ENCODE measurements at regions not wholly inside any gene's neighbourhood (a gene's known extent, or its start where the extent isn't known, plus 50 kb on each side); places are given as distances from the start of the nearest gene placed in this dataset.

GRCh38 chr20:52484438-52484837 is 292.9 kb upstream of the ZFP64 start:
- no peak for DNase-seq (ENCODE audit: low spot score)

- no peak for DNase-seq (ENCODE audit: low spot score)
Measured at GRCh38 chr20:52483382-52483781, 291.8 kb upstream of the ZFP64 start.

- no peak for DNase-seq (ENCODE audit: low spot score)
Measured at GRCh38 chr20:52482044-52482443, 290.5 kb upstream of the ZFP64 start.

DNA sequence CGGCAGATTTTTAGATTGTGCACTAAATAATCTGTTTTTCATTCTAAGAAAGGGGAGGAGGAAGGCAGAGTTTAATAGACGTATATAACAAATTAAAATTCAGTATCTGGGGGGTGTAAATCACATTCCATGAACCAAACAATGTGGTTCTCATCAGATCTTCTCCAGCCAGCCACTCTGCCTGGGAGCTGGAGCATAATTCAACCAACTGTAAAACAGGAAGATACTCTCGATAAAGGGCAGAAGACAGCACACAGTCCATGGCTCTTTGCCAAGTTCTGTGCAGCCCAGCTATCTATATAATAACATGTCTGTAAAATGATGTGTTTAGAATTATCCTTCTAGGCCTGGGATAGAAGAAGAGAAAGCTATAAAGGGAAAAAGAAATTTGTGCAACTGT is 289.9 kb upstream of the ZFP64 start:
- DNase-seq (ENCODE audit: low spot score), result no peak

GRCh38 chr20:52476074-52476750 is 284.6 kb upstream of the ZFP64 start:
- no peak for DNase-seq (ENCODE audit: low spot score)

DNA sequence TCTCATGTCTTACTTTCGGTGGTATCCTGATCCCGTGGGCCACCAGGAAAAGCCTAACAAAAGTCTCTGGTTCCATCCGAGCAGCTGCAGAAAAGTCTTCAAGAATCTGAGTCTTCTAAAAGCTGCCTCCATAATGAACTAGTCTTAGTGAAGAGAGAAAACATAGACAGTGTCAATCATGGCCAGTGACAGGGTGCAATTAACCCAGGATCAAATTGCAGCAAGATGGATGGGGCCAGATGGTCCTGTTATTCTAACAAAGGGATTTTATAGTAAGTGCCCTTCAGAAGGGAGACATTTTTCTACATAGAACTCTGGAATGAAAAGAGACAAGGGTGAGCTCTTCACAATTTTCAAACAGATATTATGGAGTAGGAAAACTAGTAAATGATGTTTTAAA is 281.6 kb upstream of the ZFP64 start:
- DNase-seq (ENCODE audit: low spot score), result no peak

GRCh38 chr20:52470561-52470960 is 279.0 kb upstream of the ZFP64 start:
- DNase-seq (ENCODE audit: low spot score), result no peak

DNA sequence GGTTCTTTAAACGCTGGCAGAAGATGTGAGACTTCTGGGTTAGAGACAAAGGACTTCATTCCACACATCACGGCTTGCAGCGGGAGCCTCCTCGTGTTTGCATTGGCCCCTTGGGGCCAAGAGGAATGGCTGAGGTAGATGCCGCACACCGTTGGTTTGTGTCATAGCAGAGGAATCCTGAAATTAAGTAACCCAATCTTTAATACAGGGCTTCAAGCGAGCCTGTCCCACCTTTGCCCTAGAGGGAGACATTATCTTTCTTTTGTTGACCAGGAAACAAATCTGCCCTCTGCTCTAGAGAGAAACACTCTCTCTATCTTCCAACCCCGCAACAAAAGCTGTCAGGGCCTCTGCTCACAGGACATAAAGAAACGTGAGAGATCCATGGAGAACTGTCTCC is 277.5 kb upstream of the ZFP64 start:
- DNase-seq (ENCODE audit: low spot score), result no peak

- no peak for DNase-seq (ENCODE audit: low spot score)
Measured at GRCh38 chr20:52465991-52466390, 274.4 kb upstream of the ZFP64 start.

DNA sequence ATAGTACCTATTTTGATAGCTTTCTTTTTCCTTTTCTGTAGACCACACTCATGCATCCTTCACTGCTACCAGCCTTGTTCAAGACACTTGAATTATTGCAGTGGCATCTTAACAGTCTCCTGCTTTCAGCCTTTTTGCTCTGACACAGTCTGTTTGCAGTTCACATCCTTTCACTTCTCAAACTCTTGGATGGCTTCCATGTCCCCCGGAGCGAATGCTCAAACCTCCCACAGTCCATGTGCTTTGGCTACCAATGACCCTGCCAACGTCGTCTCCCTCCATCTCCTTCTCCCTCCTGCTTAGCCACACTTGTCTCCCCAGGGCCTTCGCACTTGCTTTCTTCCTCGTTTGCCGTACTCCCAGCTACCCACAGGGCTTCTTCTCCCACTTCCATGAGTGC is 270.0 kb upstream of the ZFP64 start:
- DNase-seq (ENCODE audit: low spot score), result no peak

DNA sequence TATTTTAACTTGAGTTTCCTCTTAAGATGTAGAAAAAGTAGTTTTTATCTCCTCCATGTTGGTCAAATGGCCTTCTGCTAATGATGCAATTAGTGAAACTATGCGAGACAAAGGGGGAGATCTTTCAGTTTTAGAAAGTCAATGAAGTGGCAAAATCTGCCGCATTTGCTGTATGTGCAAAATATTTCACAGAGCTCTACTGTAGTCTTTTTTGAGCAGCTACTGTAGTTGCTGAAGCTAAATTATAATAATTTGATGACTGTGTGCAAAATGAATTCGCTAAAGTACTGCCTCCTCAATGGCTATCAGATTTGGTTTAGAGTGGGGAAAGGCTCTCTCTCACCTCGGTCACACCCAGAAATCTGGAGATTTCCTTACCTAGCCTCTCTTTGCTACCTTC is 267.6 kb upstream of the ZFP64 start:
- DNase-seq (ENCODE audit: low spot score), result no peak

GRCh38 chr20:52457826-52458225 is 266.2 kb upstream of the ZFP64 start:
- no peak for DNase-seq (ENCODE audit: low spot score)

DNA sequence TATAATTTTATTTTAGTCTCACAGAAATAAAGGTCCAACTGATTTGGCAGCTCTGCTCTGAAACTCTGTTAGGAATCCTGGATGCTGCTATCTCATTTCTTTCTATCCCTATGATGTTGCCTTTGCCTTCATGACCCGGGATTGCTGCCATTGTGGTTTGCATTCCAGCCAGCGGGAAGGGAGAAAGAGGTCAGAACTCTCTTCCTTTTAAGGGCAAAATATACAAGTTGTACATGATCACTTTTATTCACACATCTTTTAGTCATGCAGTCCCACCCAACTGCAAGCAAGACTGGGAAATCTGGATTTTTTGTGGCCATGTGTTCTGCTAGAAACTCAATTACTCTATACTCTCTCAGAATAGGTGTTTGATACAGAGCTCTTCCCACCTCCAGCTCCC is 263.1 kb upstream of the ZFP64 start:
- no peak for DNase-seq (ENCODE audit: low spot score)

DNA sequence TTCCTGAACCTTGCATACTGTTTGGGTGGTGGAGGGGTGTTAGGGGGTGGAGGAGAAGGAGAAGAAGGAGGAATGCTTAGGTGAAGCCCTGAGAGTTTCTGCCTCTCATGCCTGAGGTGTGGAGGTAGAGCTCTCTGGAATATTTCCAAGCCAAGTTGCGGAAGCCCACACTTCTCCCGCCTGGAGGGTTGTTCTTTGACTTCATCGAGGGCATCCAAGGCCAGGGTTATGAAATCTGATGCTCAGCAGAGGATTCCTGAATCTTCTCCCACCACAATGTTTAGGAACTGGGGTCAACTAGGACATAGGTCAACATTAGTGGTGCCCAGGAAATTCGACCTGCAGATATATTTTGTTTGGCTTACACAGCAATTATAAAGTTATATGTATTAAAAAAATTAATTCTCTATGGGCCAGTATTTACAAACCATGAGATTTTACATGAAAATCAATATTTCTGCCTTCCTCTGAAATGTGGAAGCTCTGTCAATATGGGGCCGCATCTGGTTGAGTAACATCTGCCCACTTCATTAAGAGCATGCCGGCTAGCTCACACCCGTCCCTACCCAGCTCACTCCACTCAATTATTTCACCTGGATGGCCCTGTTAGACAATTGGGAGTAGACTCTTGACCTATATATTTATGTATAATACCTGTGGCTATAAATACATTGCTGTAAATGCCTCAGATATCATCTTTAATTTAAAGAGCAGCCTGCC is 257.1 kb upstream of the ZFP64 start:
- DNase-seq (ENCODE audit: low spot score), result no peak

DNA sequence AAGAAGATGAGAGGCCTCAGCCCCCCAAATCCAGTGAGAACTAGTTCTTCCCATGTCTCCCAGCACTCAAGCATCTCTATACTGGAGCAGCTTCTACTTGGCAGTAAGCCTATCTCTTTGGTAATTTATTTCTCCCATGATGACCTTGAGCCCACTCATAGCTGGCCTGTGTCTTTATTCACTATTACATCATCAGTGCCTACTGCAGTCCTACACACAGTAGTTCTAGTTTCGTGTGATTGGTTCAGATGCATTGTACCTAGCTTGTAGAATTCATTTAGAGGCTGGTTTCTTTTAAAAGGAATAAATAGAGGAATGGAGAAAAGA is 255.6 kb upstream of the ZFP64 start:
- DNase-seq (ENCODE audit: low spot score), result no peak

DNA sequence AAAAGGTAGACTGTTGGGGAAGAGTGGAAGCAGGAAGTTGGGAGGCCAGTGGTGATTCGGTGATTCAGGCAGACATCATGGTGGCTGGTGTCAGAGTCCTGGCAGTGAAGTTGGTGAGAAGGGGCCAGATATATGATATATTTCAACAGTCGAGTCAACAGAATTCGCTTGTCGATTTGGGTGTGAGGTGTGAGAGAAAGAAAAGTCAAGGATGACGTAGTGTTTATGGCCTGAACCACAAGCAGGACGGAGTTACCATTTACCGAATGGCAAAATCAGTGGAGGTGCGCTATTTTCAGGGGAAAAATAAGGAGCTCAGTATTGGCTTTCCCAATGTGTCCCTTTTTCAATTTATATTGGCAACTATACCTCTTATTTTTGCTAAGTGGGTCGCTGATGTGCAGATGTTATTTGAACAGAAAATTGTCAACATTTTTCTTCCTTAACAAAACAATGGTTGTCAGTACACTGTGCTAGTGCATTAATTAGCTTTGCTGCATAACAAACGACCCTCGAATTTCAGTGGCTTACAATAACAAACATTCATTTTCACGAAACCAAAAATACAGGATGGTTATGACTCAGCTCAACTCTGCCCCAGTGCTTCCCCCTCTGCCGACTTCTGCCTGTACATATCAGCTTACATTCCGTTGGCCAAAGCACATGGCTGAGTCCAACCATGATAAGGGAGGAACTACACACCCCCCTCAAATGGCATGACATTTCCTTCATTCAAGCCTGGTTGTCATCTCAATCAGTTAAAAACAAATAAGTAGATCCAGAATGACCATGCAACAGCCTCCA is 255.0 kb upstream of the ZFP64 start:
- DNase-seq (ENCODE audit: low spot score), result no peak

DNA sequence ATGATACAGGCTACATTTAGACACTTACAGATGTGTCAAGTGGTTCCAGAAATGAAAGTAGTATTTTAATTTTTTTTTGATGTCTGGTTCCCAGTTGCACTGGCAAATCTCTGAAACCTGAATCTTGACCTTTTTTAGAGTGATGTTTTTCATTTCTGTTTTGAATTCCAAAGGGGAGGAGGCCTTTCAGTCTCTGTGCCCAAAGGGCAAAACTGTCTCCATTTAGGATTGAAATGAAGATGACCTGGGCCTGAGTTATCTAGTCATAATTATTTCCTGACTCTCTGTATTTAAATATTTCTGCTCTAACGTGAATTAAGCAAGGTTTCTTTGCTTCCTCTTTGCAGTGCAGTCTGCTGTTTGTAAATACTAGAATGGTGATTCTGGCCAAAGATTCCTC is 252.9 kb upstream of the ZFP64 start:
- DNase-seq (ENCODE audit: low spot score), result no peak

- no peak for DNase-seq (ENCODE audit: low spot score)
Measured at GRCh38 chr20:52443874-52444273, 252.3 kb upstream of the ZFP64 start.

DNA sequence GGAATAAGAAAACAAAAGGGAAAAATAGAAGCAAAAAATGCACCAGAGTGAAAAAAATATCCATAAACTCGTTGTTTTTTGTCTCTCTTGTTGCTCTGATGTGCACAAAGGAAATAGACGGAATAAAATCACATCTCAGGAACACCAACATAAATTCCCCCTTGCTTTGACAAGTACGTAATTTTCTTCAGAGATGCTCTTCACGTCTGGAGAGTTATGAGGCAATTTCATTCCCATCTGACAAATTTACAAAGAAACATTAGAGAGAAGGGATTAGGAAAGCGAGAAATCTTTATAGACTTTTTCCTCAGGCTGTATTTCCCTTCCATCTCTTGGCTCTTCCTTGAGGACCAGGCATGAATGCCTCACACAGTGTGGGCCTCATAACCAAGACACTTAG is 250.1 kb upstream of the ZFP64 start:
- DNase-seq (ENCODE audit: low spot score), result no peak

- no peak for DNase-seq (ENCODE audit: low spot score)
Measured at GRCh38 chr20:52439375-52439774, 247.8 kb upstream of the ZFP64 start.

DNA sequence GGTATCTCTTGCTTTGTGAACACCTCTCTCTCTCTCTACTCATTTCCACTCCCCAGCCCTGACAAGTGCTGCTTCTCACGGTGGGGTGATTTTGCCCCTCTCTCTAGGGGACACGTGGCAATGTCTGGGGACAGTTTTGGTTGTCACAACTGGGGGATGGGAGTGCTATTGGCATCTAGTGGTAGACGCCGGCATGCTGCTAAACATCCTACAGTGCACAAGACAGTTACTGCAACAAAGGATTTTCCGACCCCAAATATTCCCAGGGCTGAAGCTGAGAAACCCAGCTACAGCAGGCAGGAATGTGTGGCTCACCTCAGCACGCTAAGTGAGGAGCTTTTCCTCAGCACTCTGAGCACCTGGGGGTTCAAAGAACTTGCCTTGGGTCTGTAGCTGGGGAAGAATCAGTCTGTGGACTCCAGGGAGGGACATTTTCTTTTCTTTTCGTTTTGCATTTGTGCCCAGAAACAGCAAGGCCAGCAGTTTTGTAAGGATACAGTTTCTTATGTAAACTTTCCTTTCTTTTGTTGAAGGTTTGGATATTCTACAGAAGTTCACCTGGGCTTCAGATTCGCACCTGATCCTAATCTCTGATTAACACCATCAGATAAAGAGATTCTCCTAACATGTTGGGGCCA is 246.9 kb upstream of the ZFP64 start:
- DNase-seq (ENCODE audit: low spot score), result no peak

GRCh38 chr20:52434453-52434852 is 242.9 kb upstream of the ZFP64 start:
- no peak for DNase-seq (ENCODE audit: low spot score)

- DNase-seq (ENCODE audit: low spot score), result no peak
Measured at GRCh38 chr20:52434041-52434425, 242.5 kb upstream of the ZFP64 start.

Measured in ecto neural progenitor cell (in vitro differentiated cells).